ENCODE measurements at regions not wholly inside any gene's neighbourhood (a gene's known extent, or its start where the extent isn't known, plus 50 kb on each side); places are given as distances from the start of the nearest gene placed in this dataset.
"Not testable (repeated sequence)": the region's sequence is repeated elsewhere in the genome, so short reads cannot be mapped to it uniquely, and the experiment has no call there.

- no peak for DNase-seq
- no peaks in the 10 kb centered on the region for H3K36me3 ChIP-seq (ENCODE audit: insufficient read depth, low read length)
- H2AFZ ChIP-seq (ENCODE audit: low read length), result no peak overlapping the region
- H3K27ac ChIP-seq (ENCODE audit: low read length), result no peak overlapping the region
- no peaks in the 10 kb centered on the region for H3K4me1 ChIP-seq (ENCODE audit: low read length)
- no peaks in the 10 kb centered on the region for H3K9me2 ChIP-seq (replicated peaks; ENCODE audit: insufficient read depth, low read length)
- no peaks in the 10 kb centered on the region for H3K27me3 ChIP-seq (ENCODE audit: low read length)
- H3K79me2 ChIP-seq (ENCODE audit: low read length), result no peaks in the 10 kb centered on the region
- H4K20me1 ChIP-seq (ENCODE audit: insufficient read depth, low read depth, low read length), result no peaks in the 10 kb centered on the region; the same call in 1 of the 2 replicates
- H3K4me3 ChIP-seq (ENCODE audit: low read length), result no peak overlapping the region
- H3K9me3 ChIP-seq (ENCODE audit: low read length), result no peaks in the 10 kb centered on the region
- no peak overlapping the region for H3K4me2 ChIP-seq (ENCODE audit: low read depth, low read length, poor library complexity, severe bottlenecking)
- H3K9ac ChIP-seq (ENCODE audit: low read length), result no peak overlapping the region
These were observed 128.7 kb upstream of the UNC5B start for GRCh38 chr10:71083716-71083975.

- Histone ChIP-seq H3K9me3 (ENCODE audit: low read length) (no peaks in the 10 kb centered on the region), H3K4me3 (ENCODE audit: low read length) (no peak overlapping the region), H3K4me2 (ENCODE audit: low read depth, low read length, poor library complexity, severe bottlenecking) (no peak overlapping the region), H2AFZ (ENCODE audit: low read length) (no peak overlapping the region), H3K9me2 (replicated peaks; ENCODE audit: insufficient read depth, low read length) (no peaks in the 10 kb centered on the region), H3K27ac (ENCODE audit: low read length) (no peak overlapping the region), H3K79me2 (ENCODE audit: low read length) (no peaks in the 10 kb centered on the region), H3K27me3 (ENCODE audit: low read length) (no peaks in the 10 kb centered on the region), H3K4me1 (ENCODE audit: low read length) (no peaks in the 10 kb centered on the region), H3K9ac (ENCODE audit: low read length) (no peak overlapping the region), H3K36me3 (ENCODE audit: insufficient read depth, low read length) (no peaks in the 10 kb centered on the region), H4K20me1 (ENCODE audit: insufficient read depth, low read depth, low read length) (no peaks in the 10 kb centered on the region; the same call in 1 of the 2 replicates)
- no peak for DNase-seq
These were observed 128.1 kb upstream of the UNC5B start for GRCh38 chr10:71084061-71084817.

GRCh38 chr10:71084818-71085126, 127.6 kb upstream of the UNC5B start:
- no peaks in the 10 kb centered on the region for H4K20me1 ChIP-seq (ENCODE audit: insufficient read depth, low read depth, low read length)
- no peak overlapping the region for H3K4me2 ChIP-seq (ENCODE audit: low read depth, low read length, poor library complexity, severe bottlenecking)
- H3K4me3 ChIP-seq (ENCODE audit: low read length), result no peak overlapping the region
- no peaks in the 10 kb centered on the region for H3K27me3 ChIP-seq (ENCODE audit: low read length)
- no peak overlapping the region for H3K27ac ChIP-seq (ENCODE audit: low read length)
- H3K9me3 ChIP-seq (ENCODE audit: low read length), result no peaks in the 10 kb centered on the region
- H3K4me1 ChIP-seq (ENCODE audit: low read length), result no peaks in the 10 kb centered on the region
- DNase-seq, result no peak
- H3K79me2 ChIP-seq (ENCODE audit: low read length), result no peaks in the 10 kb centered on the region
- H3K36me3 ChIP-seq (ENCODE audit: insufficient read depth, low read length), result no peaks in the 10 kb centered on the region
- no peak overlapping the region for H3K9ac ChIP-seq (ENCODE audit: low read length)
- no peak overlapping the region for H2AFZ ChIP-seq (ENCODE audit: low read length)
- H3K9me2 ChIP-seq (replicated peaks; ENCODE audit: insufficient read depth, low read length), result no peaks in the 10 kb centered on the region

- H3K4me3 ChIP-seq (ENCODE audit: low read length), result no peak overlapping the region
- H2AFZ ChIP-seq (ENCODE audit: low read length), result no peak overlapping the region
- no peaks in the 10 kb centered on the region for H4K20me1 ChIP-seq (ENCODE audit: insufficient read depth, low read depth, low read length)
- no peaks in the 10 kb centered on the region for H3K9me2 ChIP-seq (replicated peaks; ENCODE audit: insufficient read depth, low read length)
- no peak overlapping the region for H3K27ac ChIP-seq (ENCODE audit: low read length)
- H3K27me3 ChIP-seq (ENCODE audit: low read length), result no peaks in the 10 kb centered on the region
- H3K9ac ChIP-seq (ENCODE audit: low read length), result no peak overlapping the region
- no peaks in the 10 kb centered on the region for H3K4me1 ChIP-seq (ENCODE audit: low read length)
- H3K4me2 ChIP-seq (ENCODE audit: low read depth, low read length, poor library complexity, severe bottlenecking), result no peak overlapping the region
- no peaks in the 10 kb centered on the region for H3K79me2 ChIP-seq (ENCODE audit: low read length)
- no peak for DNase-seq
- H3K36me3 ChIP-seq (ENCODE audit: insufficient read depth, low read length), result no peaks in the 10 kb centered on the region
- H3K9me3 ChIP-seq (ENCODE audit: low read length), result no peaks in the 10 kb centered on the region
These were observed 126.5 kb upstream of the UNC5B start for GRCh38 chr10:71085689-71086438.

- no peak overlapping the region for H3K9ac ChIP-seq (ENCODE audit: low read length)
- H3K4me1 ChIP-seq (ENCODE audit: low read length), result no peaks in the 10 kb centered on the region
- H3K27me3 ChIP-seq (ENCODE audit: low read length), result no peaks in the 10 kb centered on the region
- no peaks in the 10 kb centered on the region for H4K20me1 ChIP-seq (ENCODE audit: insufficient read depth, low read depth, low read length)
- no peaks in the 10 kb centered on the region for H3K9me3 ChIP-seq (ENCODE audit: low read length)
- no peak overlapping the region for H3K4me2 ChIP-seq (ENCODE audit: low read depth, low read length, poor library complexity, severe bottlenecking)
- H3K27ac ChIP-seq (ENCODE audit: low read length), result no peak overlapping the region
- H3K79me2 ChIP-seq (ENCODE audit: low read length), result no peaks in the 10 kb centered on the region
- H3K9me2 ChIP-seq (replicated peaks; ENCODE audit: insufficient read depth, low read length), result no peaks in the 10 kb centered on the region
- H3K36me3 ChIP-seq (ENCODE audit: insufficient read depth, low read length), result no peaks in the 10 kb centered on the region
- no peak for DNase-seq
- H2AFZ ChIP-seq (ENCODE audit: low read length), result no peak overlapping the region
- H3K4me3 ChIP-seq (ENCODE audit: low read length), result no peak overlapping the region
These were observed 125.8 kb upstream of the UNC5B start for GRCh38 chr10:71086439-71087080.

GRCh38 chr10:71087622-71088021, 124.7 kb upstream of the UNC5B start:
- Histone ChIP-seq H3K4me2 (ENCODE audit: low read depth, low read length, poor library complexity, severe bottlenecking) (no peak overlapping the region), H3K9me2 (replicated peaks; ENCODE audit: insufficient read depth, low read length) (no peaks in the 10 kb centered on the region)
- DNase-seq, result no peak

GRCh38 chr10:71088054-71088453, 124.3 kb upstream of the UNC5B start:
- H3K36me3 ChIP-seq (ENCODE audit: insufficient read depth, low read length), result no peaks in the 10 kb centered on the region
- H3K27ac ChIP-seq (ENCODE audit: low read length), result no peak overlapping the region
- no peak overlapping the region for H2AFZ ChIP-seq (ENCODE audit: low read length)
- H3K9ac ChIP-seq (ENCODE audit: low read length), result no peak overlapping the region
- no peaks in the 10 kb centered on the region for H4K20me1 ChIP-seq (ENCODE audit: insufficient read depth, low read depth, low read length)
- H3K4me3 ChIP-seq (ENCODE audit: low read length), result no peak overlapping the region
- H3K4me1 ChIP-seq (ENCODE audit: low read length), result no peaks in the 10 kb centered on the region
- H3K4me2 ChIP-seq (ENCODE audit: low read depth, low read length, poor library complexity, severe bottlenecking), result no peak overlapping the region
- no peaks in the 10 kb centered on the region for H3K27me3 ChIP-seq (ENCODE audit: low read length)
- H3K9me3 ChIP-seq (ENCODE audit: low read length), result no peaks in the 10 kb centered on the region
- DNase-seq, result no peak
- no peaks in the 10 kb centered on the region for H3K79me2 ChIP-seq (ENCODE audit: low read length)
- no peaks in the 10 kb centered on the region for H3K9me2 ChIP-seq (replicated peaks; ENCODE audit: insufficient read depth, low read length)

More at GRCh38 chr10:71087622-71088021, 124.7 kb upstream of the UNC5B start:
- H3K27ac ChIP-seq (ENCODE audit: low read length), result no peak overlapping the region
- H3K4me1 ChIP-seq (ENCODE audit: low read length), result no peaks in the 10 kb centered on the region
- no peaks in the 10 kb centered on the region for H4K20me1 ChIP-seq (ENCODE audit: insufficient read depth, low read depth, low read length)
- H3K36me3 ChIP-seq (ENCODE audit: insufficient read depth, low read length), result no peaks in the 10 kb centered on the region
- H3K4me3 ChIP-seq (ENCODE audit: low read length), result no peak overlapping the region
- no peak overlapping the region for H2AFZ ChIP-seq (ENCODE audit: low read length)
- H3K9ac ChIP-seq (ENCODE audit: low read length), result no peak overlapping the region
- H3K79me2 ChIP-seq (ENCODE audit: low read length), result no peaks in the 10 kb centered on the region
- no peaks in the 10 kb centered on the region for H3K27me3 ChIP-seq (ENCODE audit: low read length)
- H3K9me3 ChIP-seq (ENCODE audit: low read length), result no peaks in the 10 kb centered on the region

- H3K9me3 ChIP-seq (ENCODE audit: low read length); H3K36me3 ChIP-seq (ENCODE audit: insufficient read depth, low read length); H3K27ac ChIP-seq (ENCODE audit: low read length); H3K27me3 ChIP-seq (ENCODE audit: low read length); H3K4me3 ChIP-seq (ENCODE audit: low read length); H3K79me2 ChIP-seq (ENCODE audit: low read length); H3K9ac ChIP-seq (ENCODE audit: low read length); H2AFZ ChIP-seq (ENCODE audit: low read length); H3K9me2 ChIP-seq (replicated peaks; ENCODE audit: insufficient read depth, low read length); H3K4me2 ChIP-seq (ENCODE audit: low read depth, low read length, poor library complexity, severe bottlenecking); DNase-seq; H3K4me1 ChIP-seq (ENCODE audit: low read length); H4K20me1 ChIP-seq (ENCODE audit: insufficient read depth, low read depth, low read length): not testable (repeated sequence)
These were observed 123.8 kb upstream of the UNC5B start for GRCh38 chr10:71088578-71088977.

All from Karpas-422 (cell line).